ENCODE measurements at regions not wholly inside any gene's neighbourhood (a gene's known extent, or its start where the extent isn't known, plus 50 kb on each side); places are given as distances from the start of the nearest gene placed in this dataset.

DNA sequence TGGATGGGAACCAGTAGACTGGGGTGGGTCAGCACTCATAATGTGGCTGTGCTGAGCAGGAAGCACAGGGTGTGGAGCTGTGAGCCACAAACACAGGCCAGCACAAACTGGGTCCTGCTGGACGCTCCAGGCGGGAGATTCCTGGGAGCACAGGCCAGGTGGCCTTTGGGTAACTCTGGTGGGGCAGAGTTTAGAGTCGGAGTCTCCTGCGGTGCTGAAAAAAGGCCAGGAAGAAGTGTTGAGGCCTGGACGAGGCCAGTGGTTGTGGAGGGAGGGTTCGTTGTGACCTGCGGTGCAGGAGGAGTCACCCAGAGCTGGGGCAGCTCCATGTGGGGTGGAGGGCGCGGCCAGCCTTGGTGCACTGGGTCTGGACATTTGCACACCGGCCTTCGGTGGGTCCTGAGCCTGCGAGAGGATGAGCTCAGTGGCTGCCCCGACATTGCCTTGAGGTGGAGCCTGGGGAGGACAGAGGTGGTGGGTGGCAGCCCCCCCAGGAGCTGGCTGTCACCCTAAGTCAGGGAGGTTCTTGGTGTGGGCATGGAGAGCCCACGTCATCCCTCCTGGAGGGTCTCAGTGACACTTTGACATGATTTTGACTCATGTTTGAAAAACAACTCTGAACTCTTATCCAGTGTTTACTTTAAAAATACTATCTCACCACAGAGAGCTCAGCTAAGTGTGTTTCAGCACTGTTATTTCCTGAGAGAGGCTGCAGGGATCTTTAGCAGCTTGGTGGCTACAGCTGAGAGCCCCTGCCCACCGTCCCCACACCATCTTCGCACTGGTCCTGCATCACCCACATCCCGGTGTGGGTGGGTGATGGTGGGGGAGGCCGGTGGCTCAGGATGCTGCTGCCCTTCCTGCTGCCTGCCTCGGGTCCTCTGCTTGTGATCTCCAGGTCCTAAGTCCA lies 98.7 kb downstream of the NPIPB11 start:
- POLR2A ChIA-PET: interaction anchor here (0.9 kb wide), 2 partner anchors 14 to 17 kb away, joined by 3 to 4 read pairs; no protein-coding TSS in a partner anchor
- intact Hi-C loops (cut with micrococcal nuclease; ENCODE audit: unreplicated experiment) (no loop called here), in situ Hi-C loops (cut with HindIII; ENCODE audit: extremely low pct_ligation_motif_present, low pct_unique_long_range_greater_than_20kb) (no loop called here)
- H4K20me1 ChIP-seq (ENCODE audit: insufficient read depth, low read length): no peaks in the 10 kb centered on the region
- peak; percentile 57 for ATAC-seq
- CTCF ChIA-PET (ENCODE audit: low intra/inter-chr PET ratio, low total read pairs): no interaction called here
- peak overlapping the region; percentile 69 for H3K4me2 ChIP-seq (ENCODE audit: low read depth, low read length)
- no TSS peak for BruUV-seq (replicated peaks)
- H3K27ac ChIP-seq (ENCODE audit: extremely low read length, insufficient read depth, low read length): no peak overlapping the region
- peaks cover 62% of the 10 kb centered on the region for H3K4me1 ChIP-seq (ENCODE audit: insufficient read depth, low read length)
- FAIRE-seq: peak; percentile 37
- WGBS (ENCODE audit: low lambda C conversion rate): 14% methylated on average over 13 of the region's 19 CpGs
- peak overlapping the region in 1 of 3 experiments; percentile 59; a peak in 1 of 6 replicates for H3K4me3 ChIP-seq (replicated peaks in 1 of 3; ENCODE audit: insufficient read depth in 1 of 3, low read depth in 2 of 3, low read length in 3 of 3)
- no peaks in the 10 kb centered on the region for H3K9me3 ChIP-seq (ENCODE audit: low read length)
- DNase-seq (ENCODE audit: low spot score): peak; percentile 58
- no peaks in the 10 kb centered on the region for H3K79me2 ChIP-seq (ENCODE audit: insufficient read depth, low read length)
- peak overlapping the region; percentile 54 for H3K9ac ChIP-seq (ENCODE audit: insufficient read depth, low read depth, low read length)
- H3K36me3 ChIP-seq (replicated peaks in 1 of 2; ENCODE audit: control insufficient read depth in 1 of 2, insufficient read depth in 2 of 2, low read length in 2 of 2): no peaks in the 10 kb centered on the region; a peak in 1 of 5 replicates
- H2AFZ ChIP-seq (ENCODE audit: low read length): peak overlapping the region; percentile 39
- H3K27me3 ChIP-seq (ENCODE audit: control insufficient read depth in 1 of 2, insufficient read depth in 2 of 2, low read length in 2 of 2): peaks cover 0 to 3% of the 10 kb centered on the region in 2 experiments; a peak in 1 of 5 replicates
- TF ChIP-seq NFIB (CRISPR knock-in tag; IDR thresholded peaks at IDR 0.05; ENCODE audit: borderline replicate concordance) (0 out of 2 replicates have a peak, but pooled peaks have one; percentile 76), ZNF263 (CRISPR knock-in tag; IDR thresholded peaks at IDR 0.05) (peak; percentile 49; the same call in 1 of the 2 replicates), ZNF616 (CRISPR knock-in tag; IDR thresholded peaks at IDR 0.05; ENCODE audit: low read depth) (no peak), ZNF530 (CRISPR knock-in tag; IDR thresholded peaks at IDR 0.05; ENCODE audit: low read depth) (no peak), RXRB (CRISPR knock-in tag; IDR thresholded peaks at IDR 0.05; ENCODE audit: borderline replicate concordance) (0 out of 2 replicates have a peak, but pooled peaks have one; percentile 21), TEAD3 (CRISPR knock-in tag; optimal IDR thresholded peaks at IDR 0.05; ENCODE audit: borderline replicate concordance) (peak; percentile 5), SP5 (CRISPR knock-in tag; IDR thresholded peaks at IDR 0.05; ENCODE audit: borderline replicate concordance, low read depth) (no peak), KDM5B (CRISPR knock-in tag; IDR thresholded peaks at IDR 0.05; ENCODE audit: borderline replicate concordance) (peak; percentile 52; the same call in 1 of the 2 replicates), ZNF253 (CRISPR knock-in tag; IDR thresholded peaks at IDR 0.05; ENCODE audit: borderline replicate concordance) (no peak)
- TF ChIP-seq, protein P1, sequence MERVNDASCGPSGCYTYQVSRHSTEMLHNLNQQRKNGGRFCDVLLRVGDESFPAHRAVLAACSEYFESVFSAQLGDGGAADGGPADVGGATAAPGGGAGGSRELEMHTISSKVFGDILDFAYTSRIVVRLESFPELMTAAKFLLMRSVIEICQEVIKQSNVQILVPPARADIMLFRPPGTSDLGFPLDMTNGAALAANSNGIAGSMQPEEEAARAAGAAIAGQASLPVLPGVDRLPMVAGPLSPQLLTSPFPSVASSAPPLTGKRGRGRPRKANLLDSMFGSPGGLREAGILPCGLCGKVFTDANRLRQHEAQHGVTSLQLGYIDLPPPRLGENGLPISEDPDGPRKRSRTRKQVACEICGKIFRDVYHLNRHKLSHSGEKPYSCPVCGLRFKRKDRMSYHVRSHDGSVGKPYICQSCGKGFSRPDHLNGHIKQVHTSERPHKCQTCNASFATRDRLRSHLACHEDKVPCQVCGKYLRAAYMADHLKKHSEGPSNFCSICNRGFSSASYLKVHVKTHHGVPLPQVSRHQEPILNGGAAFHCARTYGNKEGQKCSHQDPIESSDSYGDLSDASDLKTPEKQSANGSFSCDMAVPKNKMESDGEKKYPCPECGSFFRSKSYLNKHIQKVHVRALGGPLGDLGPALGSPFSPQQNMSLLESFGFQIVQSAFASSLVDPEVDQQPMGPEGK (CRISPR knock-in tag; IDR thresholded peaks at IDR 0.05): peak; percentile 66
- TF ChIP-seq, protein P2, sequence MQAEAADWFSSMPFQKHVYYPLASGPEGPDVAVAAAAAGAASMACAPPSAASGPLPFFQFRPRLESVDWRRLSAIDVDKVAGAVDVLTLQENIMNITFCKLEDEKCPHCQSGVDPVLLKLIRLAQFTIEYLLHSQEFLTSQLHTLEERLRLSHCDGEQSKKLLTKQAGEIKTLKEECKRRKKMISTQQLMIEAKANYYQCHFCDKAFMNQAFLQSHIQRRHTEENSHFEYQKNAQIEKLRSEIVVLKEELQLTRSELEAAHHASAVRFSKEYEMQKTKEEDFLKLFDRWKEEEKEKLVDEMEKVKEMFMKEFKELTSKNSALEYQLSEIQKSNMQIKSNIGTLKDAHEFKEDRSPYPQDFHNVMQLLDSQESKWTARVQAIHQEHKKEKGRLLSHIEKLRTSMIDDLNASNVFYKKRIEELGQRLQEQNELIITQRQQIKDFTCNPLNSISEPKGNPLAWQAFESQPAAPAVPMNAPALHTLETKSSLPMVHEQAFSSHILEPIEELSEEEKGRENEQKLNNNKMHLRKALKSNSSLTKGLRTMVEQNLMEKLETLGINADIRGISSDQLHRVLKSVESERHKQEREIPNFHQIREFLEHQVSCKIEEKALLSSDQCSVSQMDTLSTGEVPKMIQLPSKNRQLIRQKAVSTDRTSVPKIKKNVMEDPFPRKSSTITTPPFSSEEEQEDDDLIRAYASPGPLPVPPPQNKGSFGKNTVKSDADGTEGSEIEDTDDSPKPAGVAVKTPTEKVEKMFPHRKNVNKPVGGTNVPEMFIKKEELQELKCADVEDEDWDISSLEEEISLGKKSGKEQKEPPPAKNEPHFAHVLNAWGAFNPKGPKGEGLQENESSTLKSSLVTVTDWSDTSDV (CRISPR knock-in tag; IDR thresholded peaks at IDR 0.05): peak; percentile 67; the same call in 1 of the 2 replicates
- TF ChIP-seq, protein P3, sequence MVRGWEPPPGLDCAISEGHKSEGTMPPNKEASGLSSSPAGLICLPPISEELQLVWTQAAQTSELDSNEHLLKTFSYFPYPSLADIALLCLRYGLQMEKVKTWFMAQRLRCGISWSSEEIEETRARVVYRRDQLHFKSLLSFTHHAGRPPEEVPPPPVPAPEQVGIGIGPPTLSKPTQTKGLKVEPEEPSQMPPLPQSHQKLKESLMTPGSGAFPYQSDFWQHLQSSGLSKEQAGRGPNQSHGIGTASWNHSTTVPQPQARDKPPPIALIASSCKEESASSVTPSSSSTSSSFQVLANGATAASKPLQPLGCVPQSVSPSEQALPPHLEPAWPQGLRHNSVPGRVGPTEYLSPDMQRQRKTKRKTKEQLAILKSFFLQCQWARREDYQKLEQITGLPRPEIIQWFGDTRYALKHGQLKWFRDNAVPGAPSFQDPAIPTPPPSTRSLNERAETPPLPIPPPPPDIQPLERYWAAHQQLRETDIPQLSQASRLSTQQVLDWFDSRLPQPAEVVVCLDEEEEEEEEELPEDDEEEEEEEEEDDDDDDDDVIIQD (CRISPR knock-in tag; IDR thresholded peaks at IDR 0.05; ENCODE audit: low read depth): 0 out of 2 replicates have a peak, but pooled peaks have one; percentile 17
- TF ChIP-seq, protein P4, sequence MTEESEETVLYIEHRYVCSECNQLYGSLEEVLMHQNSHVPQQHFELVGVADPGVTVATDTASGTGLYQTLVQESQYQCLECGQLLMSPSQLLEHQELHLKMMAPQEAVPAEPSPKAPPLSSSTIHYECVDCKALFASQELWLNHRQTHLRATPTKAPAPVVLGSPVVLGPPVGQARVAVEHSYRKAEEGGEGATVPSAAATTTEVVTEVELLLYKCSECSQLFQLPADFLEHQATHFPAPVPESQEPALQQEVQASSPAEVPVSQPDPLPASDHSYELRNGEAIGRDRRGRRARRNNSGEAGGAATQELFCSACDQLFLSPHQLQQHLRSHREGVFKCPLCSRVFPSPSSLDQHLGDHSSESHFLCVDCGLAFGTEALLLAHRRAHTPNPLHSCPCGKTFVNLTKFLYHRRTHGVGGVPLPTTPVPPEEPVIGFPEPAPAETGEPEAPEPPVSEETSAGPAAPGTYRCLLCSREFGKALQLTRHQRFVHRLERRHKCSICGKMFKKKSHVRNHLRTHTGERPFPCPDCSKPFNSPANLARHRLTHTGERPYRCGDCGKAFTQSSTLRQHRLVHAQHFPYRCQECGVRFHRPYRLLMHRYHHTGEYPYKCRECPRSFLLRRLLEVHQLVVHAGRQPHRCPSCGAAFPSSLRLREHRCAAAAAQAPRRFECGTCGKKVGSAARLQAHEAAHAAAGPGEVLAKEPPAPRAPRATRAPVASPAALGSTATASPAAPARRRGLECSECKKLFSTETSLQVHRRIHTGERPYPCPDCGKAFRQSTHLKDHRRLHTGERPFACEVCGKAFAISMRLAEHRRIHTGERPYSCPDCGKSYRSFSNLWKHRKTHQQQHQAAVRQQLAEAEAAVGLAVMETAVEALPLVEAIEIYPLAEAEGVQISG (CRISPR knock-in tag; IDR thresholded peaks at IDR 0.05): peak; percentile 28; the same call in 1 of the 2 replicates

Data from HepG2 (cell line).